Activated CD8-positive, alpha-beta memory T cell treated with anti-CD3 and anti-CD28 coated beads, Interleukin-2, amount 50 U/mL, for 4 hours (primary cell): ENCODE measurements at regions not wholly inside any gene's neighbourhood (a gene's known extent, or its start where the extent isn't known, plus 50 kb on each side); places are given as distances from the start of the nearest gene placed in this dataset.

Experiments
- DNase-seq: peaks from one replicate; pipeline ENCODE4 v3.0.0-alpha.2; 2020

DNA sequence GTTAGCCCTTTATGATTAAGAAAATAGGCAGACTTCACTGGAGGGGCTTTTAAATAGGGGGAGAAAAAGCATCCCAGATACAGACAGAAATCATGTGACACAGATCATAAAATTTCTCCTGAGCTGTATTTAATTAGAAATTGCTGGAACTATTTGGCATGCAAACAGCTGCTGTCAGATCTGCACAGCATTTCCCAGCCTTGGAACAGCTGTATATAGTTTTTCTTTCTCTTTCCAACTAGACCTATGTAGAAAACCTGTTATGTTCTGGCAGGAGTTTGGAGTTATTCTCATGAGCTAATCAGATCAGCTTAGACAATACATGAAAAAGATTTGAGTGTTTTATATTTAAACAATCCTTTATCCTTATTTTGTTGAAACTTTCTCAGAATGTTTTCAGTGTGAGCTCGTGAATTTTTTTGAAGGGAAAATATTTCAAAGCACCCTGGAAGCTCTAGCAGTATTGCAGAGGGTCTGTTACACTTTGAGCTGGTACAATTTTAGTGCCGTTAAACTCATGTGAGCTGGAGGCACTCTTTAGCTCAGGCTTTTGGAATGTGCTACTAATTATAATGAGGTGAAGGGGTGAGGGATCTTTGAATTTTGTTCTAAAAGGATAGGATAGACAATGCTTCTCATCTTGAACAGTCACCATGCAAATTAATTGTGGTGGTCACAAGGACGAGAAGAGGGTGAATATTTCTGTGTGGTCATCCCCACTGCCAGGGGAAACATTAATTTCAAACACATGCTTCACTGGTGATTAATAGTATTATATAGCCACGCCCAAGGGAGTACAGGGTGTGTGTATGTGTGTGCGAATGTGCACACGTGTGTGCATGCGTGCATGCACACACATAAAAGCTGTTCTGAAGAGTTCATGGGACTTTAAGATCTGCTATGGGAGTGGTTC, 239.4 kb upstream of the FBXL7 start:
- no peak for DNase-seq

DNA sequence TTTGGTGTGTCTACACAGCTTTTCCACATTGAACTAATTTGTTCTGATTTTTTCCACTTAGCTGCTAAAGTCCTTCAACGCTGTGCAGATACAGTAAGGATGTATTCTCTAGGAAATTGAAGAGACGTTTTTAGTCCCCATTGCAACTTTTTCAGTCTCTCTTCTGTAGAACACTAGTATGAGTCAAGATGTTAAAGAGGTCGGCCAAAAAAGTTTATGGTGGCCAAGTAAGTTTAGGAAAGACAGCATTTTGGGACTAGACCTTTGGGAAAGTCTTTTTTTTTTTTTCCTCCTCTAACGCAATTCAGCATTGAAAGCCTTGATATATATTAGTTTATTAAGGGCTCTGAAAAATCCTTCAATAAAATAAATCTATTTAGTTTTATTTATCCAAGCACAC, 243.5 kb upstream of the FBXL7 start:
- DNase-seq, result no peak

DNA sequence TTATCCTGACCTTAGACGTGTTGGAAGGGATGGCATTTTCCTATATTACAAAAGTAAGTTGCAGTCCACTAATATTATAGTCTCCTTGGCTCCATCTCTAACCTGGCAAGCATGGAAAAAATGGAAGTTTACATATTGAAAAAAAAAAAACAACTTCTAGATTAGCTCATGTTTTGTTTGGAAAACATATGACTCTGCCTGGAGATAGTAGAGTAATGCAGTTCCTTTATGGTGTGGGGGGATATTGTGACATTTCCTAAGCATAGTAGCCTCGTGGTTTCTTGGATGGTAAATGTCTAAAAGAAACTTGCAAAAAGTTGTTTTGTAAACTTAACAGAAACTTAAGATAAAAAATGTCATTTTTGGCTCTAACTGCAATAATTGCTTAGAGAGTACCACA, 244.4 kb upstream of the FBXL7 start:
- no peak for DNase-seq

DNA sequence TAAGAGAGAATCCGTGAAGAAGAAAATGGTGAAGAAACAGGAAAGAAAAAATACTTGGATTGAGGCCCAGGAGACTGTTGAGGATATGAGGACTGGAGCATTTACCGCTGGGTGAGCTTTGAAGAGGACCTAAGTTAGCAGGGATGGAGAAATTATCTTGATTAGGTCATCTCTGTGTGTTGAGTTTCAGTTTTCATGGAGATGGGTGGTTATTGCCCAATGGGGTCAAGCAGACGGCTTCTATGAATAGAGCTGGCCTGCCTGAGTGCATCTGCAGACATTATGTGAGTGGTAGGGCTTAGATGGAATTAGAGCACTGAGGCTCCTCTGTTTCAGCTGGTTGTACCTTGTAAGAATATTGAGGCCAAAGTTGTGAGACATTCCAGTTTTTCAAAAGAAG, 245.4 kb upstream of the FBXL7 start:
- DNase-seq, result no peak

GRCh38 chr5:15252331-15252730, 247.6 kb upstream of the FBXL7 start:
- DNase-seq, result no peak

DNA sequence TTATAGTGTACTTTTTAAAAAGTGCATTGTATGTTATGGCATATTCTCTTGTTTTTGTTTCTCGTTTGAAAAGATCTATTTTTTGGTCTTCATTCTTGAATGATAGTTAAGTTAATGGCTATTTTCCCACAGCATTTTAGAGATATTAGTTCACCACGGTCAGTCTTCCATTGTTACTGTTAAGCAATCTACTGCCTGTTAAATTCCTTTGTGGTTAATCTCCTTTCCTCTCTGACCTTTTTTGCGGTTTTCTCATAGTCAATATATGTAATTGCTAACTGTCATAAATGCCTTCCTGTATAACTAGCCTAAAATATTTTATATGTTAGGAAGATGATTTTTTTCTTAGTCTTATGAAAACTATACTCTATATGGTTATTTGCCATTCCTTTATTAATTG, 250.8 kb upstream of the FBXL7 start:
- no peak for DNase-seq

GRCh38 chr5:15248731-15249130, 251.2 kb upstream of the FBXL7 start:
- DNase-seq, result no peak

- no peak for DNase-seq
These were observed 254.1 kb upstream of the FBXL7 start for GRCh38 chr5:15245913-15246312.

DNA sequence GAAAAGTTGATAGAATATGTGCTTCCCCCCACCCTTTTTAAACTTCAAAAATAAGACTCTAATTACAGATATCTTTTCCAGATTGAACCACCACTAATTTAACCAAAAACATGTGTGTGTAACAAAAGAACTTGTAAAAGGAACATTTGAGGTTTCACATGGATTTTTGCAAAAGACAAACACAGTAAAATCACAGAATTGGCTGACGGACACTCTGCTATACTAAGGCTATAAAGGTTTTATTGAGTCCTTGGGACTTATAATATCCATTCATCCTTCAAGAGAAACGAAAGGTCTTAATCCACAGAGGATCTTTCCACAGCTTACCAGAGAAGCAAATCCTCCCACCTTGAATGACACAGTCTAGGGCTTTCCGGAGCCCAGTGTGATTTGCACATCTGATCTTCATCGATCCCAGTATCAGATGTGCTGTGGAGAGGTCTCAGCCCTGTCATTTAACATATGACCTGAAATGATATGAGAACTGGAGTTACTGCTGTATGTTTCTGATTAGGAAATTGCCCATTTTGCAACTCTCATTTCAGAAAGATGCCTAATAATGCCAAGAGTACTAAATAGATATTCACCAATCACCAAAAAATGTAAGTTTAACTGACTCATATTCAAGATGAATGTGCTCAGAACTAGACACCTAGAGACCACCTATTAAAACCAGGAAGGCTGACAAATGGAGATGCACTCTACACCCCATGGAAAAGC, 256.5 kb upstream of the FBXL7 start:
- no peak for DNase-seq

GRCh38 chr5:15241216-15241821, 258.7 kb upstream of the FBXL7 start:
- DNase-seq, result no peak

DNA sequence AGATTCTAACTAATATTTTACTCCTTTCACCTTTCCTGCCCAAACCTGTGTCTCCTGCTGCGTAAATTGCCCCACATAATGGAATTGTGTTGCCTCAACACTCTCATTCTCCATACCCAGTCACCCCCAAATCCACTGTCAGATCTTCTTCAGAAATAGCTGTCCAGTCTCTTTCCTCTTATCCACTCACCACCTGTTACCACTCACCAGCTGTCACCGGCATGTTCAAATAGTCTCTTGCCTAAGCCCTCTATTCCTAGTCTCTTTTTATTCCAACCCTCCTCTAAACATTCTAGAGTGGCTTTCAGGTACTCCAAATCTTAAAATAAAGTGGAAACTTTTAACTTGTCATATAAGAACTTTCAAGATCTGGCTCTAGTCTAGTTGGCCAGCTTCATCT, 262.0 kb upstream of the FBXL7 start:
- DNase-seq, result no peak

GRCh38 chr5:15236911-15237508, 263.0 kb upstream of the FBXL7 start:
- no peak for DNase-seq

GRCh38 chr5:15234911-15235310, 265.1 kb upstream of the FBXL7 start:
- no peak for DNase-seq

DNA sequence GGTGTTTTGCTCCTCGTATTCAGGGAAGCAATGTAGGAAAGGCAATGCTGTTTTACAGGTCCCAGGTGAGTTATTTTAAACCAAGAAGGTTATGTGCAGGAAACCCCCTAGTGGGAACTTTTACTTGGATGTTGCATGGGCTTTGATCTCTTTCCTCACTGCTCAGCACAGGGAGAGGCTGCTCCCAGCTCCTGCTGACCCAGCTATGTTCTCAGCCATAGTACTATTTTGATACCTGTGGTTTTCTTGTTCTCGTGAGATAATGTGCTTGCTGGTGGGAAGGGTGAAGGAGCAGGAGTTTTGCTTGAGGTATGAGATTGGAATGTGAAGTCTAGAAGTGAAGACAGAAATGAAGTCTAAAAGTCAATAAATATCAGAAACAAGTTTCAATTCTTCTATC, 265.6 kb upstream of the FBXL7 start:
- no peak for DNase-seq

- no peak for DNase-seq
These were observed 266.4 kb upstream of the FBXL7 start for GRCh38 chr5:15233566-15233965.

GRCh38 chr5:15222156-15222555, 277.8 kb upstream of the FBXL7 start:
- DNase-seq, result no peak

GRCh38 chr5:15220642-15221173, 279.3 kb upstream of the FBXL7 start:
- DNase-seq, result no peak

GRCh38 chr5:15215056-15215455, 284.9 kb upstream of the FBXL7 start:
- no peak for DNase-seq

DNA sequence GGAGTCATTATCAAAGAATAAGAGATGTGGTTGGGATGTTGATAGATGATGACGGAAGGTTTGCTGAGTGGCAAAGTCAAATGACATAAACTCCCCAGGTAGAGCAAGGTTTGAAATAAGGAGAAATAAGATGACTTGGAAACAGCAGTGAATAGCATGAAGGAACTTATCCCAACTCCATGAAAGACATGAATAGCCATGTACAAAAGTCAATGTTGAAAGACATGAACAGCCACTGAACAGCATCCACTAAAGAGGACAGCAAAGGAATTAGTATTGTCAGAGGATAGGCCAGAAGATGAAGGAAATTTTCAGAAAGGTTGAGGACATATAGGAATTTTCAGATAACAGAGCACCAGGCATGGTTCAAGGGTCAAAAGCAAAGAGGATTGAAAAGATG, 286.0 kb upstream of the FBXL7 start:
- no peak for DNase-seq

- DNase-seq, result no peak
These were observed 290.8 kb upstream of the FBXL7 start for GRCh38 chr5:15209053-15209762.

GRCh38 chr5:15206133-15206532, 293.8 kb upstream of the FBXL7 start:
- no peak for DNase-seq

- no peak for DNase-seq
These were observed 296.6 kb upstream of the FBXL7 start for GRCh38 chr5:15203376-15203775.

GRCh38 chr5:15191012-15191411, 309.0 kb upstream of the FBXL7 start:
- no peak for DNase-seq
